ENCODE measurements at regions not wholly inside any gene's neighbourhood (a gene's known extent, or its start where the extent isn't known, plus 50 kb on each side); places are given as distances from the start of the nearest gene placed in this dataset.
"Not testable (repeated sequence)": the region's sequence is repeated elsewhere in the genome, so short reads cannot be mapped to it uniquely, and the experiment has no call there.

DNA sequence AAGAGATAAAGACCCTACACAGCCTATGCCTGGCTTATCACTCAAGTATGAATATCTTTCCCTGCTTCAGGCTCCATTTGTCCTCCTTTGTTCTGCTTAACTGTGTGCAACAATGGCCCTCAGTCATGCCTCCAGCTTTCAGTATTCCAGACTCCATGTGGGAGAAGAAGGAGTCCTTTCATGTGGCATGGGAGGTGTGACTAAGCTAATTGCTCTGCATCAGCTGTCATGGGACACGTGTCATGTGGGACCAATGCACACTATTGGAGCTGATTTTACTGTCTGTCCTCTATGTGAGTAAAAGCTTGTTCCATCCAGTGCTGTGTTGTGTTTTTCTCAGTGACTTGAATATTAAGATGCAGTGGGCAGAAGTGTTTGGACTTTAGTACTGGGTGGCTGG is 1198.3 kb downstream of the OLFM4 start:
- no peak for ATAC-seq
- intact Hi-C loops (cut with DNase I): no loop called here
- DNase-seq (ENCODE audit: missing footprints): no peak

DNA sequence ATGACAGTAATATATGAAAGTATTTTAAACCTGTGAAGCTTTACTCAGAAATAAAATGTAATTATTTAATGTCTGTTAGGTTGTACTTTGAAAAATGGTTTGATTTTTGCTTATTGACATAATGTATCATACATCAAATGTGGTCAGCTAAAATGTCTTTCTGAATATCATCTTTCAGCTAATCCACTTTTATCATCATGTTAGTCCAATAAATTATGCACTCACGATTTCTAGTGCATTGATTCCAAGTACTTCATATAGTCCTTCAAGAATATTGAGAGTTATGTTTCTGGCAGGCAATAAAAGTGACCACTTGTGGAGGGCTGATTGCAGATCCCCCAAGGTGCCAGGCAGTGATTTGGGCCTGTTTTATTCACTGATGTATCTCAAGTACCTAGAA is 1204.1 kb downstream of the OLFM4 start:
- intact Hi-C loops (cut with DNase I): no loop called here
- ATAC-seq: no peak

DNA sequence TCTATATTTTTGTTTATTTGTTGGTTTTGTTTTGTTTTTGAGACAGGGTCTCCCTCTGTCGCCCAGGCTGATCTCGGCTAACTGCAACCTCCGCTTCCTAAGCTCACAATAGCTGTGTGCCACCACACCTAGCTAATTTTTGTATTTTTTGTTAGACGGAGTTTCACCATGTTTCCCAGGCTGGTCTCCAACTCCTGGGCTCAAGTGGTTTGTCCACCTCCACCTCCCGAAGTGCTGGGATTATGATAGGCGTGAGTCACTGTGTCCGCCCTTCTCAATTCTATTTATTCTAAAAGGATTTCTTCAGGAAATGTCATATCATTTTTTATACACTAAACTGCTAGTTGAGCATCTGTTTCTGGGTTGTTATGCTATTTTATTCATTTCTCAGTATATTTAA is 1206.0 kb downstream of the OLFM4 start:
- ATAC-seq: no peak
- DNase-seq (ENCODE audit: missing footprints): no peak
- intact Hi-C loops (cut with DNase I): no loop called here

More for the DNA sequence above, 1204.1 kb downstream of the OLFM4 start:
- DNase-seq (ENCODE audit: missing footprints): no peak

DNA sequence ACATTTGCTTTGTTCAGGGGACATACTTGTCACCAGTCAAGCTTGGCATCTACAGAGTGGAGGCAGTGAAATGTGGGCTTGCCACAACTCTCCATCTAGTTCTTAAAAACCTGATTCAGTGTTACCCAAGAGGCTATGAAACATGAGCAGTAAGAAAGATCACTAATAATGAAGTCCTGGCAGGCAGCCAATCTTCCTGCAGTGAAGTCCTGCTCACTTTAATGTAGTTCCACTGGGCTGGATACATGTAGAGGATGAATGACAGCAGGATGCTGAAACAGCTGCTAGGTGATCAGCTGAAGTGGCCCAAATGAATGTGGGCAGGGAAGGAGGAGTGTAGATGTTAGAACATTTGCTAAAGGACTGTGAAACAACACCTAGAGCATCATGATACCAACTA is 1213.1 kb downstream of the OLFM4 start:
- intact Hi-C loops (cut with DNase I): no loop called here
- ATAC-seq (no peak), DNase-seq (ENCODE audit: missing footprints) (no peak)

DNA sequence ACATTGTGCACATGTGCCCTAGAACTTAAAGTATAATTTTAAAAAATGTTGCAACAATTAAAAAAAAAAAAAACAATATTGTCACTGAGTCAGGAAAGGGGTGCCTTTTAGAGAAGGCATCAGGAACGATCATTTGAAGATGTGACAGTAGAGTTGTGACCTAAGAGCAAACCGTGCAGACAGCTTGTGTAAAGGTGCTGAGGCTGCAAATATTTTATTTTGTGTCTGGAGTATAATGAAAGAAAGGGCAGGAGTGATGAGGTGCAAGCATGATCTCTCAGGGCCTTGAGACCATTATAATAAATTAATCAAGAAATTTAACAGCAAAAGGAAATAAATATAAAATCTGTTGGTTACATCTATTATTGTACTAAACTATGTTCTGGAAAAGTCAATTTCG is 1219.7 kb downstream of the OLFM4 start:
- ATAC-seq (no peak), DNase-seq (ENCODE audit: missing footprints) (no peak)
- intact Hi-C loops (cut with DNase I): no loop called here

DNA sequence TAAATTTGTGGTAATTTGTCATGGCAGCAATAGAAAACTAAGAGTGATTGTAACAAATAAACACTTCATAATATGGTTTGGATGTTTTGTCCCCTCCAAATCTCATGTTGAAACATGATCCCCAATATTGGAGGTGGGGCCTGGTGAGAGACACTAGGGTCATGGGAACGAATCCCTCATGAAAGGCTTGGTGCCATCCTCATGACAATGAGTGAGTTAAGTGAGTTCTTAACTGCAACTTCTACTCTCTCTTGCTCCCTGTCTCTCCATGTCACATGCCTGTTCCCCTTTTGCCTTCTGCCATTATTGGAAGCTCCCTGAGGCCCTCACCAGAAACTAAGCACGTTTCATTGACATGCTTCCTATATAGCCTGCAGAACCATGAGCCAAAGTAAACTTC is 1233.2 kb downstream of the OLFM4 start:
- DNase-seq (ENCODE audit: missing footprints) (no peak), ATAC-seq (no peak)
- intact Hi-C loops (cut with DNase I): no loop called here

DNA sequence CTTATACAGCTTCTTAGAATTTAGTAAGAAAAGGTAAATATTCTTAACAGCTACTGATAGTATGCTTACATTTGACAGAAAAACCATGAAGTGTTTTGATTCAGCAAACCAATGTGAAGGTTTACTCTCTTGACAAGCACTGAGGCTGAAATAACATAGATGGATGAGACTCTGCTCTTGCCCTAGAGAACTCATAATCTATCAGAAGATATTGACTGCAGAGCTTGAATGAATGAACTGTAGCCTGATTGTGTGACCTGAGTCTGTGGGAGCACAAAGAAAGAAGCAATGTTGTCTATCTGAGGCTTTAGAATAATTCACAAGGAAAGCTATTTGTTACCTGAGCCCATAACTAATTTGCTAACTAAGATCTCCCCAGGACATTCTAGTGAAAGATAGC is 1235.3 kb downstream of the OLFM4 start:
- intact Hi-C loops (cut with DNase I): no loop called here
- no peak for ATAC-seq
- no peak for DNase-seq (ENCODE audit: missing footprints)

DNA sequence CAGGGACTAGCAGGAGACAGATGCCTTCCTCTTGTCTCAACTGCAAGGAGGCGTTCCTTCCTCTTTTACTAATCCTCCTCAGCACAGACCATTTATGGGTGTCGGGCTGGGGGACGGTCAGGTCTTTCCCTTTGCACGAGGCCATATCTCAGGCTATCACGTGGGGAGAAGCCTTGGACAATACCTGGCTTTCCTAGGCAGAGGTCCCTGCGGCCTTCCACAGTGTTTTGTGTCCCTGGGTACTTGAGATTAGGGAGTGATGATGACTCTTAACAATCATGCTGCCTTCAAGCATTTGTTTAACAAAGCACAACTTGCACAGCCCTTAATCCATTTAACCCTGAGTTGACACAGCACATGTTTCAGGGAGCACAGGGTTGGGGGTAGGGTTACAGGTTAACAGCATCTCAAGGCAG is 1238.6 kb downstream of the OLFM4 start:
- ATAC-seq; intact Hi-C loops (cut with DNase I); DNase-seq (ENCODE audit: missing footprints): not testable (repeated sequence)

DNA sequence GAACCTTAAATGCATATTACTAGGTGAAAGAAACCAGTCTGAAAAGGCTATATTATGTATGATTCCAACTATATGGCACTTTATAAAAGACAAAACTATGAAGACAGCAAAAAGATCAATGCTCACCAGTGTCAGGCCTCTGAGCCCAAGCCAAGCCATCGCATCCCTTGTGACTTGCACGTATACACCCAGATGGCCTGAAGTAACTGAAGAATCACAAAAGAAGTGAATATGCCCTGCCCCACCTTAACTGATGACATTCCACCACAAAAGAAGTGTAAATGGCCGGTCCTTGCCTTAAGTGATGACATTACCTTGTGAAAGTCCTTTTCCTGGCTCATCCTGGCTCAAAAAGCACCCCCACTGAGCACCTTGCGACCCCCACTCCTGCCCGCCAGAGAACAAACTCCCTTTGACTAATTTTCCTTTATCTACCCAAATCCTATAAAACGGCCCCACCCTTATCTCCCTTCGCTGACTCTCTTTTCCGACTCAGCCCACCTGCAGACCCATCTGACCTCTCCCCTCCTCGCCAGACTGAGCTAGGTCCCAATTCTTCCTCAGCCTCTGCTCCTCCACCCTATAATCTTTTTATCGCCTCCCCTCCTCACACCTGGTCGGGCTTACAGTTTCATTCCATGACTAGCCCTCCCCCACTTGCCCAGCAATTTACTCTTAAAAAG is 1239.5 kb downstream of the OLFM4 start:
- intact Hi-C loops (cut with DNase I); ATAC-seq; DNase-seq (ENCODE audit: missing footprints): not testable (repeated sequence)

DNA sequence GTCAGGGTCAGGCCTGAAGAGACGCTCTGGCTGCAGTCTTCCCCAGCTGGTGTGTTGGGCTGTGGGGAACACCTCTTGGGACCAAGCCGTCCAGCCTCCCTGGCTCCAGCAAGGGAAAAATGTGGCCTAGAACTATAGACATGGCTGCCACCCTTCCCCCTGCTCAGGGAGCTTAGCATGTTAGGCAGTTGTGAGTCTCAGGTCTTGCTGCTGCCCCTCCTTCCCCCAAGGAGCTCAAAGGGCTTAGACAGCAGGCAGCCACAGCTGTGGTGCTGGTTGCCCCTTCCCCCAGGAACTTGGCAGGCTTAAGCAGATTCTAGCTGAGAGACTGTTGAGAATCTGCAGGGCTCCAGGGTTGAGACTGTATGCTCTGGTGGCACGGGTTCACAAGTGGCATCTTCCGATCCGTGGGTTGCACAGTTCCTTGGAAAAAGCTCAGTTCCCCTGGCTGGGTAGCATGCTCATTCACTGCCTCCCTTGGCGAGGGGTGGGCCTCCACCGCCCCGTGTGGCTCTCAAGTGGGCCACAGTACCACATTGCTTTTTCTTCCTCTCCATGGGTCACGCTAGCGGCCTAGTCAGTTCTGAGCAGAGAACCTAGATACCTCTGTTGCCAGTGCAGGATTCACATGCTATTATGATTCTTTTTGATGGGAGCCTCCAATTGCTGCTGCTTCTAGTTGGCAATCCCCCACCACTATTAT is 1258.6 kb downstream of the OLFM4 start:
- intact Hi-C loops (cut with DNase I): no loop called here
- no peak for DNase-seq (ENCODE audit: missing footprints)

DNA sequence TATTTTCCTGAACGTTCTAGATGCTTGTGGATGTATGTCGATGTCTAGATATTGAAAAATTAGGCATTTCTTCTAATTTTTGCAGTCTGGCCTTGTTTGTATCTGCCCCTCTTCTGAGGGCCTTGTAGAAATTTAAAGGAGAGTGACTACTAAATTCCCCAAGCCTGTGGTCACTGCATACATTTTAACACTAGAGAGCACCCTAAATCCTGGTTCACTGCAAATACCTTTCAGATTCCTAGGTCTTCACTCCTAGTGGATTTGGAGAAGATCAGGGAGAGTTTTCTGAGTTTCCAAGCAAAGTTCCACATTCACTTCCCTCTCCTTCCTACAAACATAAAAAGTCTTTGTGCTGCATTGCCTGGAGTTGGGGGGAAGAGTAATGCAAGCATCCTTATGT is 1272.5 kb downstream of the OLFM4 start:
- DNase-seq (ENCODE audit: missing footprints) (no peak), ATAC-seq (no peak)
- intact Hi-C loops (cut with DNase I): no loop called here

More for the DNA sequence above, 1258.6 kb downstream of the OLFM4 start:
- no peak for ATAC-seq

DNA sequence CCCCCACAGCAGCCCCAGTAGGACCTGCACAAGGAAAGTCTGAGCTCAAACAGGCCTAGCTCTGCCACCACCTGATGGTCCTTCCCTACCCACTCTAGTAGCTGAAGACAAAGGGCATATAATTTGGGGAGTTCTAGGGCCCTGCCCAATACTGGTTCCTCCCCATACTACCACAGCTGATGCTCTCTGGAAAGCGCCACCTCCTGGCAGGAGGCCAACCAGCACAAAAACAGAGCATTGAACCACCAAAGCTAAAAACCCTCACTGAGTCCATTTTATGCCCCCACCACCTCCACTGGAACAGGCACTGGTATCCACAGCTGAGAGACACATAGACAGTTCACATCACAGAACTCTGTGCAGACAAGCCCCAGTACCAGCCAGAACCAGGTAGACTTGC is 1276.8 kb downstream of the OLFM4 start:
- ATAC-seq (no peak), DNase-seq (ENCODE audit: missing footprints) (no peak)
- intact Hi-C loops (cut with DNase I): no loop called here

DNA sequence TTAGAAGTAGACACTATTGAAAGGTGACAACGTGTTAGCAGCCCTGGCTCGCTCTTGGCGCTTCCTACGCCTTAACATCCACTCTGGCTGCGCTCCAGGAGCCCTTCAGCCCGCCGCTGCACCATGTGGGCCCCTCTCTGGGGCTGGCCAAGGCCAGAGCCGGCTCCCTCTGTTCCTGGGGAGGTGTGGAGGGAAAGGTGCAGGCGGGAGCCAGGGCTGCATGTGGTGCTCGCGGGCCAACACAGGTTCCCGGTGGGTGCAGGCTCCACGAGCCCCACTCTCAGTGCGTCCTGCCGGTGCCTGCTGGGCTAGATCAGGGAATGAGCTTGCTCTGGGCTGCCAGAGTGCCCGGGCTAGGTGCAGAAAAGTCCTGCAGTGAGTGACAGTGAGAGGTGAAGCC is 1284.3 kb downstream of the OLFM4 start:
- ATAC-seq: no peak
- intact Hi-C loops (cut with DNase I): no loop called here
- no peak for DNase-seq (ENCODE audit: missing footprints)

DNA sequence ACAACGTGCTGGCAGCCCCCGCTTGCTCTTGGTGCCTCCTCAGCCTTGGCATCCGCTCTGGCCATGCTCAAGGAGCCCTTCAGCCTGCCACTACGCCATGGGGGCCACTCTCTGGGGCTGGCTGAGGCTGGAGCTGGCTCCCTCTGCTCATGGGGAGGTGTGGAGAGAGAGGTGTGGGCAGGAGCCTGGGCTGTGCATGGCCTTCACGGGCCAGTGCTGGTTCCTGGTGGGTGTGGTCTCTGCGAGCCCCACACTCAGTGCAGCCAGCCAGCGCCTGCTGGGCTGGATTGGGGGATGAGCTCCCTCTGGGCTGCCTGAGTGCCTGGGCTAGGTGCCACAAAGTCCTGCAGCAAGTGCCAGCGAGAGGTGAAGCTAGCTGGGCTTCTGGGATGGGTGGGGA is 1289.1 kb downstream of the OLFM4 start:
- intact Hi-C loops (cut with DNase I): no loop called here
- ATAC-seq: no peak
- no peak for DNase-seq (ENCODE audit: missing footprints)

DNA sequence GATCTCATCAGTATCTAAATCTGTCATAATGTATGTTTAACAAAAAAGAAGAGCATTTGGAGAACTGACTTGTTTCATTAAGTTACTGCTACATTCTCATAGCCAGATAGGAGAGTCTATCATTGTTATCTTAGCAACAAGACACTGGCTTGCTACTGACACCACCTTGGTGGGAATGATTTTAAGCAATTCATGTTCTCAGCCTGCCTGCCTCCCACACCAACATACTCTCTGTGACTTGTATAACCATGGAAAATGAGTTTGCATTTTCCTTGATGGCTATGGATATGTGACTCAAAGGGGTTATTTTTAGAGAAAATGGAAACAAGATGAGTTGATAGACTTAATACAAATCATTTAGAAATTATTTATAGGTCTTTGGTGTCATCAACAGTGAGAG is 1308.9 kb downstream of the OLFM4 start:
- intact Hi-C loops (cut with DNase I): no loop called here
- ATAC-seq: no peak
- no peak for DNase-seq (ENCODE audit: missing footprints)

DNA sequence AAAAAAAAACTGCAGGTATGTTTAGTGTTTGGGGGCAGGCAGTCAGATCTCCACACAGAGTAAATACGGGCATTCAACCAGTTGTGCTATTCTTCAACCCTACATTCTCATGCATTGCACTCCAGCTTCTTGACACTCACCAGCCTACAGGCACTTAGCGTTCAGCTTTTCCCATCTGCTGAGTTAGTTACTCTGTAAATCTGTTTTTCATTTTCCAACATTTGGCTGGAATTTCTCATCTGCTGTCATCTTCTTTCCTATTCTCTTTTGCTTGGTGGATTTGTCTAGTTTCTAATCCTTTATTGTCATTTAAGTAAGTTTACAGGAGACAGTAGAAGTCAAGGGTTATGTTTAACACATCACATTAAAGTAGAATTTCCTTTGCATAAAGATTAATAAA is 1318.9 kb downstream of the OLFM4 start:
- no peak for DNase-seq (ENCODE audit: missing footprints)
- ATAC-seq: no peak
- intact Hi-C loops (cut with DNase I): no loop called here

DNA sequence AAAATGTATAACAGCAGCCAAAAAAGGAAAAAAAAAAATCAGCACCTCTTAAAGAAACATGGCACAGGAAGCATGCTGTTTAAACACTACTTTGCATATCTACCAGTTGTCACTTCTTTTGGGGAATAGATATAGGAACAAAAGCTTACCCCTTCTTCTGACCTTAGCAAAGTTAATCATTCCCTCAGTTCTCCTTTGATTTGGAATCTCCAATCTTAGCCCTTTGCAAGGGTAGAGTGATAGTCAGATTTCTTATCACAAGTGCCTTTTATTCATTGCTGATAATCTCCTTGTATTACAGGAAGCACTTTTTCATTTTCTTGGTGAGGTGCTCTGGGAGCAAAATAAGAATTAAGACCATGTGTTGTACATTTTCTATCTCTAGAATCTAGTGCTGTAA is 1327.6 kb downstream of the OLFM4 start:
- DNase-seq (ENCODE audit: missing footprints) (no peak), ATAC-seq (no peak)
- intact Hi-C loops (cut with DNase I): no loop called here

DNA sequence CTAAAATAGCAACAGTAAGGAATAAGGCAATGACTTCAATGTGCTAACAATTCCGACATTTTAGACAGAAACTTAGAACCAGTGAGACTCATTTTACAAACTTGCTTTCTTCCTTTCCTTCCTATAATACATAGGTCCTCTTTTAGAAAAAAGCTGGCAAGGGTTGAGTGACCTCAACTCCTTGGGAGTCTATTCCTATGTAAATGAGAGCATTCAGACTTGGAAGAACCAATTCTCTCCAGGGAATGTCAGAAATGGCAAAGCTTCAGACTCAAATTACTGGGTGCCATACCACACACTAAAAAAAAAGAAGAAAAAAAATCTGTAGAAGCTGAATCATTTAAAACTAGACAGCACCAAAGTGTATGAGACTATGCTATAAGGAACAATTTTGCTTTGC is 1328.2 kb downstream of the OLFM4 start:
- DNase-seq (ENCODE audit: missing footprints) (no peak), ATAC-seq (no peak)
- intact Hi-C loops (cut with DNase I): no loop called here

DNA sequence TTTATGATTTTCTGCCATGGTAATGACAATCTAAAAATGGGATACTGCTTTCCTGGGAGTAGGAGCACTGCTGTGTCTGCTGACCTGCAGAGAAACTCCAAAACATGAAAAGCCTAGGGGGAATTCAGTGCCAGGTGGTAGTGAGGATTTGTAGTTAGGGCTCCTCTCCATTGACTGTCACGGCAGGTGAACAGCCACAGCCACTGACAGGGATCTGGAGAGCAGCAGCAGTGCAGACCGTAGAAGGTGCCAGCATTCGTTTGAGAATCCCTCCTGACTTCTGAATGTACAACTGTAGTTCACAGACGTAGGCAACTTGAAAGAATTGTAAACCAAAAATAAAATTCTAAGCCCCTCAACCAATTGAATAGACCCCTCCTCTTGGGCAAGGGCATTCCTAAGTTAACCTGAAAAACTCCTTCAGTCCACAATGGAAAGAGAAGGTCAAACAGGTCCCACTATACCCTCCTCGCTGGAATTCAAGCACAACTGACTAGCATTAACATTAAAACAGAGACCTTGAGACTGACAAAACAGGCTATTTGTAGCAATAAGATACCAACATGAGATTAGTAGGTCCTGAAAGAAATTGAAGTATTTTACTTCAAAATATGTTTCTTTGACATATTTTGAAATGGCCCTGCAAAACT is 1328.8 kb downstream of the OLFM4 start:
- ATAC-seq (no peak), DNase-seq (ENCODE audit: missing footprints) (no peak)
- intact Hi-C loops (cut with DNase I): no loop called here

DNA sequence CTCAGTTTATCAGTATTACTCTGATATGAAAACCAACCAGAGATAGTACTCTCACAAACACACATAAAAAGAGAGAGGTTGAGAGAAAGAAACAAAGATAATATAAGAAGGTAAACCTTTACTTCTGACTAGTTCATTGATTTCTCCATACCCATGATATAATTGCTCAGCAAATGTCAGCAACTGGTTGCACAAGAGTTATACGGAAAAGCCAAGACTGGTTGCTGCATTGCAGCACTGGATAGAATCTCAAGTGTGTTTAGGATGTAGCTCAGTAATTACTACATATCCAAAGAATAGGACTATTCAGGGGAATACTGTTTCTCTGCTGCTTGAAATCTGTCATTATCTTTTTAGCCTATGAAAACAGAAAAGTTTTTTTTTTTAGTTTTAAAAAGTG is 1332.8 kb downstream of the OLFM4 start:
- intact Hi-C loops (cut with DNase I): no loop called here
- no peak for ATAC-seq
- no peak for DNase-seq (ENCODE audit: missing footprints)
